IgD-negative memory B cell (primary cell): ENCODE measurements at regions not wholly inside any gene's neighbourhood (a gene's known extent, or its start where the extent isn't known, plus 50 kb on each side); places are given as distances from the start of the nearest gene placed in this dataset.
"Not testable (repeated sequence)": the region's sequence is repeated elsewhere in the genome, so short reads cannot be mapped to it uniquely, and the experiment has no call there.

Experiments
- H3K27ac Mint-ChIP-seq, 3 donors: one replicate each; pipeline ENCODE4 v1.8.0; 2020 to 2022; ENCODE audit warnings: mild to moderate bottlenecking in 3 of 3, mixed read lengths in 3 of 3, moderate library complexity in 1 of 3
- H3K27me3 Mint-ChIP-seq: one replicate; pipeline ENCODE4 v1.8.0; 2021; ENCODE audit warnings: mixed read lengths
- H3K36me3 Mint-ChIP-seq: one replicate; pipeline ENCODE4 v1.8.0; 2020; ENCODE audit warnings: mild to moderate bottlenecking, mixed read lengths
- H3K4me1 Mint-ChIP-seq, 3 donors: one replicate each; pipeline ENCODE4 v1.8.0; 2020 to 2022; ENCODE audit warnings: mixed read lengths in 3 of 3, mild to moderate bottlenecking in 1 of 3
- H3K4me3 Mint-ChIP-seq, 4 donors: one replicate each; pipeline ENCODE4 v1.8.0; 2020 to 2022; ENCODE audit warnings: mild to moderate bottlenecking in 4 of 4, mixed read lengths in 4 of 4, moderate library complexity in 3 of 4
- H3K9me3 Mint-ChIP-seq, 3 donors: one replicate each; pipeline ENCODE4 v1.8.0; 2020 to 2021; ENCODE audit warnings: mixed read lengths in 3 of 3, mild to moderate bottlenecking in 1 of 3

DNA sequence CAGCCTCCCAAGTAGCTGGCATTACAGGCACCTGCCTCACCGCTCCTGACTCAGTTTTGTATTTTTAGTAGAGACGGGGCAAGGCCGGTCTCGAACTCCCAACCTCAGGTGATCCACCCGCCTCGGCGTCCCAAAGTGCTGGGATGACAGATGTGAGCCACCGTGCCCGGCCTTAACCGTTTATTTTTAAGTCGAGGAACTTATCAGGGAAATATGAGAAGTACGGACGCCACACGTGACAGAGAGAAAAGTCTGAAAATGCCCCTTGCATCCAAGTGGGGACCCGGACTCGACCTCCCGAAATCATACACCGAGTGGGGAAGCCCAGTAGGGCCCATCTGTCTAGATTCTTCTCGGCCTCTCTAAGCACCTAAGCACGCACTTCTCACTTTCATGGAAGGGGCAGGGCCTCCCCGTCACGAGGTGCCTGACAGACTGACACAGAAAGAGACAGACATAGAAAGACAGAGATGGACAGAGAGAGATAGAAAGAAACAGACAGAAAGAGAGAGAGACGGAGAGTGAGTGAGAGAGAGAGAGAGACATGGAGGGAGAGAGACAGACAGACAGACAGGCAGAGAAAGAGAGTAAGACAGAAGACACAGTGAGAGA lies 756.5 kb upstream of the DEFB115 start:
- H3K27ac Mint-ChIP-seq = no peak overlapping the region
- no peaks in the 10 kb centered on the region for H3K36me3 Mint-ChIP-seq
- H3K4me1 Mint-ChIP-seq = no peaks in the 10 kb centered on the region
- H3K9me3 Mint-ChIP-seq = no peaks in the 10 kb centered on the region
- no peaks in the 10 kb centered on the region for H3K27me3 Mint-ChIP-seq
- H3K4me3 Mint-ChIP-seq = no peak overlapping the region

- no peaks in the 10 kb centered on the region for H3K27me3 Mint-ChIP-seq
- no peak overlapping the region for H3K27ac Mint-ChIP-seq
- H3K36me3 Mint-ChIP-seq = no peaks in the 10 kb centered on the region
- peaks cover 0 to 5% (median 2%) of the 10 kb centered on the region in 3 donors for H3K9me3 Mint-ChIP-seq
- no peak overlapping the region for H3K4me3 Mint-ChIP-seq
- no peaks in the 10 kb centered on the region for H3K4me1 Mint-ChIP-seq
Observed at GRCh38 chr20:30502670-30503069, 754.8 kb upstream of the DEFB115 start.

DNA sequence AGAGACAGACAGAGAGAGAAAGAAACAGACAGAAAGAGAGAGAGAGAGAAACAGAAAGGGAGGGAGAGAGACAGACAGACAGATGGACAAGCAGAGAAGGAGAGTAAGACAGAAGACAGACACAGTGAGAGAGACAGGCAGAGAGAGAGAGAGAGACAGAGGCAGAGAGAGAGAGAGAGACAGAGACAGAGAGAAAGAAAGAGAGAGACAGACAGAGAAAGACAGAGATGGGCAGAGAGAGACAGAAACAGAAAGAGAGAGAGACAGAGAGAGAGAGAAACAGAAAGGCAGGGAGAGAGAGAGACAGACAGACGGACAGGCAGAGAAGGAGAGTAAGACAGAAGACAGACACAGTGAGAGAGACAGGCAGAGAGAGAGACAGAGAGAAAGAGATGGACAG lies 754.3 kb upstream of the DEFB115 start:
- not testable (repeated sequence) for H3K27me3 Mint-ChIP-seq, H3K36me3 Mint-ChIP-seq, H3K4me3 Mint-ChIP-seq

DNA sequence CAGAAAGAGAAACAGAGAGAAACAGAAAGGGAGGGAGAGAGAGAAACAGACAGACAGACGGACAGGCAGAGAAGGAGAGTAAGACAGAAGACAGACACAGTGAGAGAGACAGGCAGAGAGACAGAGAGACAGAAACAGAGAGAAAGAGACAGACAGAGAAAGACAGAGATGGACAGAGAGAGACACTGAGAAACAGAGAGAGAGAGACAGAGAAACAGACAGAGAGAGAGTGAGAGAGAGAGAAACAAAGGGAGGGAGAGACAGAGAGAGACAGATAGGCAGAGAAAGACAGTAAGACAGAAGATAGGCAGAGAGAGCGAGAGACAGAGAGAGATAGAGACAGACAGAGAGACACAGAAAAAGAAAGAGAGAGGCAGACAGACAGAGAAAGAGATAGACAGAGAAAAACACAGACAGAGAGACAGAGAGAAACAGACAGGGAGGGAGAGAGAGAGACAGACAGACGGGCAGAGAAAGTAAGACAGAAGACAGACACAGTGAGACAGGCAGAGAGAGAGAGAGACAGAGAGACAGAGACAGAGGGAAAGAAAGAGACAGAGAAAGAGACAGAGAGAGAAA lies 753.4 kb upstream of the DEFB115 start:
- Mint-ChIP-seq H3K36me3 (no peaks in the 10 kb centered on the region), H3K4me1 (peaks cover 0 to 2% (median 0%) of the 10 kb centered on the region in 3 donors), H3K4me3 (no peak overlapping the region)

More for the DNA sequence above, 754.3 kb upstream of the DEFB115 start:
- H3K4me1 Mint-ChIP-seq, H3K27ac Mint-ChIP-seq, H3K9me3 Mint-ChIP-seq: not testable (repeated sequence)

DNA sequence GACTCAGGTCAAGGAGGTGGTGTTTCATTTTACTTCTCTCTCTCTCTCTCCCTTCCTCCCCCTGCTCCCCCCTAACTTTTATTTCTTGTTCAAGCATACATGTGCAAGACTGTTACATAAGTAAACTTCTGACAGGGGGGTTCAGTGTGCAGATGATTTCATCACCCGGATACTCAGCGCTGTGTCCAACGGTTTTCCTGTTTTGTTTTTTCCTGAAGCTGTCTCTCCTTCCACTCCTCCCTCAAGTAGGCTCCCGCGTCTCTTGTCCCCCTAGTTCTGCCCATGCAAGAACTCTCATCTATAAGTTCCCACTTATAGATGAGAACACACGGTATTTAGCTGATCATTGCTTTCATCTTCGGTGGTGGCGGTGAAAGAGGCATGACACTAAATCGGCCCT lies 751.9 kb upstream of the DEFB115 start:
- H3K27me3 Mint-ChIP-seq = no peaks in the 10 kb centered on the region
- H3K27ac Mint-ChIP-seq = no peak overlapping the region

More for the DNA sequence above, 753.4 kb upstream of the DEFB115 start:
- Mint-ChIP-seq H3K9me3 (peaks cover 0 to 5% (median 4%) of the 10 kb centered on the region in 3 donors), H3K27ac (no peak overlapping the region), H3K27me3 (no peaks in the 10 kb centered on the region)

GRCh38 chr20:30506100-30506499 lies 751.4 kb upstream of the DEFB115 start:
- Mint-ChIP-seq H3K27ac (no peak overlapping the region), H3K36me3 (no peaks in the 10 kb centered on the region), H3K4me3 (no peak overlapping the region), H3K27me3 (no peaks in the 10 kb centered on the region), H3K9me3 (peaks cover 7 to 13% (median 8%) of the 10 kb centered on the region in 3 donors), H3K4me1 (peaks cover 0 to 2% (median 0%) of the 10 kb centered on the region in 3 donors)

More for the DNA sequence above, 751.9 kb upstream of the DEFB115 start:
- Mint-ChIP-seq H3K4me3 (no peak overlapping the region), H3K9me3 (peaks cover 4 to 10% (median 4%) of the 10 kb centered on the region in 3 donors), H3K36me3 (no peaks in the 10 kb centered on the region), H3K4me1 (peaks cover 0 to 2% (median 0%) of the 10 kb centered on the region in 3 donors)

DNA sequence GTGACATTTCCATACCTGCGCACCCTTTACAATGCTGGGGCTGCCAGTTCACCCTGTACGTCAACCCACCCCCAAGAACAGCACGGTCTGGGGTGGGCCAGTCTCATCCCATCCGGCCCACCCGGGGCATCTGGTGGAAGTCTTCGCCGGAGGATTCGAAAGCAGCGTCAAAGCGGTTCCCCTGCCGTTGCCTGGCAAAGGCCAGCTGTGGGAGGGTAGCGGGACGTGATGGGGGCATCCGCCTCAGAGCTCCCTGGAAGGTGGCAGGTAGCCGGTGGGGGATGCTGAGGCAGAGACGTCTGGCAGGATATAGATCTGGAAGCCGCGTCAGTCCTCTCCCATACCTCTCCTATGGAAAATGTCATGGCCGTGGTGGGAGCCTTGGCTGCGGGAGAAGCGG lies 749.1 kb upstream of the DEFB115 start:
- not testable (repeated sequence) for H3K36me3 Mint-ChIP-seq, H3K4me1 Mint-ChIP-seq, H3K4me3 Mint-ChIP-seq, H3K27me3 Mint-ChIP-seq
- H3K9me3 Mint-ChIP-seq = peaks cover 8 to 15% (median 8%) of the 10 kb centered on the region in 3 donors
- peak overlapping the region in 1 of 3 donors; percentile 42 for H3K27ac Mint-ChIP-seq

DNA sequence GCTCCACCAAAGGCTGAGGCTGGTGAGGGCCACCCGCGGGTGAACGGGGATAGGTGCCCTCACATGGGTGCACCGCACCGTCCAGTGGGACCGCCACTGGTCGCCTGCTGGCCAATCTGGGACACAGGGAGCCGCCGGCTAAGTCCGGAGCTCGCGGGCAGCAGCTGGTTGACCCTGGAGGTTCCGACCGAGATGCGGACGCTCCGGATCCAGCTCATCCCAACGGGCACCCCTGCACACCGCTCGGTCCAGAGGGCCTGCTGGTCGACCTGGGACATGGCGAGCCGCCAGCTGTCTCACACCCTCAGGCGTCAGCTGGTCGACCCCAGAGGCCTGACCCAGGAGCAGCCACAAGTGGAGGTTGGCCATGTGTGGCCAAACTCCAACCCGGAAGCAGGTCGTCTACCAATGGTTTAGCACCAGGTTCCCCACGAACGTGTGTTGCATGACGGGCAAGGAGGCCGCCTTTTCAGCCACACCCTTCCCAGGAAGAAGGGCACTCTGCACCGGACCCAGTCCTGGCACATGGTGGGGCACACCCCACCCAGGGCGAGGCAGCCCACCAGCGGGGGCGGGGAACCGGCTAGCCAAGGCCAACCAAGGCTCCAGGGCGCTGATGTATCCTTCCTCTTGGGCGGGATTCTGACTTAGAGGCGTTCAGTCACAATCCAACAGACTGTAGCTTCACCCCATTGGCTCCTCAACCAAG lies 746.0 kb upstream of the DEFB115 start:
- Mint-ChIP-seq H3K36me3 (no peaks in the 10 kb centered on the region), H3K27ac (no peak overlapping the region), H3K9me3 (peaks cover 8 to 21% (median 16%) of the 10 kb centered on the region in 3 donors), H3K4me1 (peaks cover 0 to 2% (median 0%) of the 10 kb centered on the region in 3 donors), H3K4me3 (no peak overlapping the region), H3K27me3 (no peaks in the 10 kb centered on the region)

DNA sequence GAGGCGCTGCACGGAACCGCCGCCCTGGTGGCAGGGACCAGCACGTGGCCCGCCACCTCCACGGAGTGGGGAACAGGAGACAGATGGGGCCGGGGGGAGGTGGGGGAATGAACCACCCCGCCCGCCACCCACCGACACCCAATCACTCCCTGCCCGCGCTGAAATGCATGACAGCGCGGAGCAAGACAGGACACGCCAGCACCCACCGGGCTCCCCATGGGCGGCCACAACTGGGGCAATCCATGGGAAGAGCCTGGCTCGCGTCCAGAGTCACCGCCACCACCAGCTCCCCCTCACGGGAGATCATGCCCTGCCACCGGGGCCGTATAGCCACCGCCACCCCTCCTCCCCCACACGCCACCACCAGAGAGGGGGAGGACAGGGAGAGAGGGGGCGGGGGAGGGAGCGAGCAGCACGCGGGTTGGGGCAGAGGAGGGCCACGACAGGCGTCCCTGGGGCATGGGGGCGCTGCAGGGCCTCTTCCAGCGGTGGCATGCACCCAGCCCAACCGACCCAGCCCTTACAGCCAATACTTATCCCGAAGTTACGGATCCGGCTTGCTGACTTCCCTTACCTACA lies 744.3 kb upstream of the DEFB115 start:
- no peaks in the 10 kb centered on the region for H3K27me3 Mint-ChIP-seq
- no peaks in the 10 kb centered on the region for H3K36me3 Mint-ChIP-seq
- H3K4me3 Mint-ChIP-seq = no peak overlapping the region
- H3K4me1 Mint-ChIP-seq = peaks cover 0 to 2% (median 0%) of the 10 kb centered on the region in 3 donors
- no peak overlapping the region for H3K27ac Mint-ChIP-seq
- H3K9me3 Mint-ChIP-seq = peaks cover 11 to 16% (median 13%) of the 10 kb centered on the region in 3 donors

DNA sequence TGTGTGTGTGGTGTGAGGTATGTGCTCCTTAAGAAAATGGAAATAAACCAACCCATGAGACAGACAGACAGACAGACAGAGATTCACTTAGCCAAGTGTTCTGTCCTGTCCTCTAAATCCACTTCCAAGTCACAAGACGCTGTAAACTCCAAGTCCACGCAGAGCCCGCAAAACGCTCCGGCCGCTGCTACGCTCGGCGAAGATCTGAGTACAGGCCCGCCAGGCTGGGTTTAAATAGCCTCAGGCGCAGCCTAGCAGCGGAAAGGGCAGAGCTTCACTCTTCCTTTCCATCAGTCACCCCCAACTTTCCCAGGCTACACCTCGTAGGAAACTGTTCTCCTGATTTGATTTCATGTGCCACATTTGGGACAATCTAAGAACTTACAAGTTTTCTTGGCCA lies 741.5 kb upstream of the DEFB115 start:
- not testable (repeated sequence) for H3K4me3 Mint-ChIP-seq, H3K4me1 Mint-ChIP-seq, H3K27ac Mint-ChIP-seq, H3K27me3 Mint-ChIP-seq, H3K9me3 Mint-ChIP-seq, H3K36me3 Mint-ChIP-seq

DNA sequence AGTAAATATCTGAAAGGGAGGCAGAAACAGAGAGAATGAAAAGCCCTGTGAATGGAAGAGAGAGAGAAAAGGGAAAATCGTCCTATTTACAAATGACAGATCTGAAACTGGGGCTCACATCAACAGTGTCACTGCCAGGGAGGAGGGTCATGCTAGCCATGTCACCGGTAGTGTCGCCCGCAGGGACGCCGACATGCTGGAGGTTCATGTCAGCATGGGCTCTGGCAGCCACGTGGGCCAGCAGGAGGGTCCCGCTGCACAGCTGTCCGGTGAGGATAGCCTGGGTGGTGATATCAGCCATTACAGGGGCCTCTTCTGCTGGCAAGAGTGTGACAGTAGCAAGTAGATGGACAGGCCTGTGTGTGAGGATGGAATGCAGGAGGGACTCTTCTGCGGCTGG lies 738.6 kb upstream of the DEFB115 start:
- not testable (repeated sequence) for H3K36me3 Mint-ChIP-seq, H3K9me3 Mint-ChIP-seq

DNA sequence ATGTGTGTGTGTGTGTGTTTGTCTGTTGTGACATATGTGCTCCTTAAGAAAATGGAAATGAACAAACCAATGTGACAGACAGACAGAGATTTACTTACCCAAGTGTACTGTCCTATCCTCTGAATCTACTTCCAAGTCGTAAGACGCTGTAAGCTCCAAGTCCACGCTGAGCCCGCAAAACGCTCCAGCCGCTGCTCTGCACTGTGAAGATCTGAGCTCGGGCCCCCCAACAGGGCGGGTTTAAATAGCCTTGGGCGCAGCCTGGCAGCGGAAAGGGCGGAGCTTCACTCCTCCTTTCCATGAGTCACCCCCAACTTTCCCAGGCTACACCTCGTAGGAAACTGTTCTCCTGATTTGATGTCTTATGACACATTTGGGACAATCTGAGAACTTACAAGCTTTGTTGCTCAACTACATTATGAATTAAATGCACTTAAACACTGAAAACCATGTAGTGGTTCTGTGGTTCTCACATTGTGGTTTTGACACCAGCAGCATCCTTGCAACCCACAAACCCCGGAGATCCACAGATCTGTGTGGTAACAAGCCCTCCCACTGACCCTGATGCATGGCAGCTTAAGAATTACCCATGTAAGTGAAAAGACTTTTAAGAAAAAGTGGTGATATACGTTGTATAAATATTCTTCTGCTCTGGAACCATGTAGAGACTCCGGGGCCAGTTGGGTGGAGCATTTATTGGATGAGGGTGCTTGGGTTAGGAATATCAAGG lies 735.6 kb upstream of the DEFB115 start:
- H3K36me3 Mint-ChIP-seq, H3K4me1 Mint-ChIP-seq, H3K4me3 Mint-ChIP-seq, H3K9me3 Mint-ChIP-seq, H3K27me3 Mint-ChIP-seq, H3K27ac Mint-ChIP-seq: not testable (repeated sequence)

More for the DNA sequence above, 738.6 kb upstream of the DEFB115 start:
- not testable (repeated sequence) for H3K27me3 Mint-ChIP-seq, H3K4me1 Mint-ChIP-seq, H3K27ac Mint-ChIP-seq, H3K4me3 Mint-ChIP-seq

GRCh38 chr20:30524155-30524554 lies 733.3 kb upstream of the DEFB115 start:
- H3K27ac Mint-ChIP-seq, H3K9me3 Mint-ChIP-seq, H3K27me3 Mint-ChIP-seq, H3K4me1 Mint-ChIP-seq, H3K4me3 Mint-ChIP-seq, H3K36me3 Mint-ChIP-seq: not testable (repeated sequence)

DNA sequence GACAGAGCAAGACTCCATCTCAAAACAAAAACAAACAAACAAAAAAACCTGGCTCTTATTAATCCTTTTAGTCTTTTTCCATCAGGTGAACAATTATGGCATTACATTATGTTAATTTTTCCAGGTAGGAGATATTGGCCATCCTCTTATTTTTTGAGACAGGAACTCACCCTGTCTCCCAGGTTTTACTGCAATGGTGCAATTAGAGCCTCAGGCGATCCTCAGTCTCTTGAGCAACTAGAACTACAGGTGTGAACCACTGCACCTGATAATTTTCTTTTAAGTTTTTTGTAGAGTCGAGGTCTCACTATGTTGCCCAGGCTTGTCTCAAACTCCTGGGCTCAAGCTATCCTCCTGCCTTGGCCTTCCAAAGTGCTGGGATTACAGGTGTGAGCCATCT lies 732.7 kb upstream of the DEFB115 start:
- not testable (repeated sequence) for H3K27ac Mint-ChIP-seq, H3K9me3 Mint-ChIP-seq, H3K4me1 Mint-ChIP-seq, H3K4me3 Mint-ChIP-seq, H3K36me3 Mint-ChIP-seq, H3K27me3 Mint-ChIP-seq

GRCh38 chr20:30533653-30534052 lies 723.8 kb upstream of the DEFB115 start:
- not testable (repeated sequence) for H3K4me3 Mint-ChIP-seq, H3K9me3 Mint-ChIP-seq, H3K36me3 Mint-ChIP-seq, H3K4me1 Mint-ChIP-seq, H3K27ac Mint-ChIP-seq, H3K27me3 Mint-ChIP-seq
